HepG2 (cell line): ENCODE measurements at regions not wholly inside any gene's neighbourhood (a gene's known extent, or its start where the extent isn't known, plus 50 kb on each side); places are given as distances from the start of the nearest gene placed in this dataset.

Experiments used
- ATAC-seq: fragments of 200-7000 bp; cut with Tn5 transposase; 3 replicates; pipeline ENCODE4 v1.9.1; 2020; ENCODE audit warnings: mild to moderate bottlenecking, moderate library complexity
- BruUV-seq: library from RNA; stranded (reverse); fragments of 400-500 nt; replicated peaks from 2 replicates; lab custom pipeline; 2021; lab: Mats Ljungman, UMichigan
- CTCF ChIA-PET: fragments of 300-600 bp; formaldehyde crosslinking; extraction: SDS; loops from one replicate; lab custom pipeline; 2021; ENCODE audit warnings: low total read pairs, inconsistent platforms, low intra/inter-chr PET ratio; lab: Yijun Ruan, JAX
- POLR2A ChIA-PET: fragments of 350-600 bp; sonication (Branson Sonifier 250); formaldehyde crosslinking; loops from one replicate; lab custom pipeline; 2020; ENCODE audit warnings: antibody characterized with exemption, inconsistent platforms; lab: Yijun Ruan, JAX
- DNase-seq: peaks from one replicate; pipeline ENCODE4 v3.0.0-alpha.2; 2015; ENCODE audit warnings: low spot score
- FAIRE-seq: peaks from 3 replicates; lab custom pipeline; 2011; peaks lifted over from hg19 to GRCh38; lab: Jason Lieb, UNC
- H2AFZ ChIP-seq: one replicate; pipeline ENCODE4 v1.6.1; 2011; ENCODE audit warnings: low read length, inconsistent platforms
- H3K27ac ChIP-seq: fragments of 300-600 bp; 3 replicates; pipeline ENCODE4 v1.8.0; 2011; ENCODE audit warnings: mixed run types, mild to moderate bottlenecking, mixed read lengths, low read length, inconsistent platforms; ENCODE audit not compliant: insufficient read depth; ENCODE audit errors: extremely low read length
- H3K27me3 ChIP-seq, 2 experiments: fragments of 200-600 bp in 1 of 2; 2 replicates in 1 of 2; 3 replicates in 1 of 2; pipeline versions ENCODE4 v1.6.0 to v1.8.0; 2011; ENCODE audit warnings: low read length in 2 of 2, mild to moderate bottlenecking in 2 of 2, moderate library complexity in 2 of 2, inconsistent platforms in 1 of 2; ENCODE audit not compliant: insufficient read depth in 2 of 2, control insufficient read depth in 1 of 2
- H3K36me3 ChIP-seq, 2 experiments: fragments of 200-600 bp in 1 of 2; replicated peaks in 1 of 2; 2 replicates in 1 of 2; 3 replicates in 1 of 2; pipeline versions ENCODE4 v1.5.1 to v1.8.0; 2011; ENCODE audit warnings: low read length in 2 of 2, inconsistent platforms in 1 of 2; ENCODE audit not compliant: insufficient read depth in 2 of 2, control insufficient read depth in 1 of 2
- H3K4me1 ChIP-seq: 2 replicates; pipeline ENCODE4 v1.5.1; 2012; ENCODE audit warnings: low read length, inconsistent platforms; ENCODE audit not compliant: insufficient read depth
- H3K4me2 ChIP-seq: 2 replicates; pipeline ENCODE4 v1.6.0; 2011; ENCODE audit warnings: low read depth, low read length, inconsistent platforms
- H3K4me3 ChIP-seq, 3 experiments: fragments of 200-600 bp in 1 of 3; sonication (generic), shearing (Covaris generic) in 1 of 3; replicated peaks in 1 of 3; 2 replicates each; pipeline ENCODE4 v1.5.1; 2011 to 2016; ENCODE audit warnings: low read length in 3 of 3, inconsistent platforms in 2 of 3, low read depth in 2 of 3, mild to moderate bottlenecking in 2 of 3, control low read depth in 1 of 3, mixed read lengths in 1 of 3; ENCODE audit not compliant: insufficient read depth in 1 of 3
- H3K79me2 ChIP-seq: one replicate; pipeline ENCODE4 v1.6.1; 2011; ENCODE audit warnings: low read length, inconsistent platforms; ENCODE audit not compliant: insufficient read depth
- H3K9ac ChIP-seq: 2 replicates; pipeline ENCODE4 v1.6.0; 2011; ENCODE audit warnings: mild to moderate bottlenecking, low read depth, low read length, inconsistent platforms; ENCODE audit not compliant: insufficient read depth
- H3K9me3 ChIP-seq: 2 replicates; pipeline ENCODE4 v1.5.1; 2012; ENCODE audit warnings: mild to moderate bottlenecking, low read length
- H4K20me1 ChIP-seq: 2 replicates; pipeline ENCODE4 v1.6.0; 2011; ENCODE audit warnings: inconsistent platforms, mild to moderate bottlenecking, low read length, moderate library complexity; ENCODE audit not compliant: insufficient read depth
- KAT2B ChIP-seq: fragments of 150-350 bp; IDR thresholded peaks from 2 replicates; pipeline ENCODE4 v1.6.1; 2014; ENCODE audit warnings: low read depth, low read length, borderline replicate concordance
- SKI ChIP-seq: fragments of 450-650 bp; IDR thresholded peaks from one replicate; pipeline ENCODE4 v1.6.1; 2018; ENCODE audit warnings: mild to moderate bottlenecking; ENCODE audit not compliant: partially characterized antibody
- SRSF1 ChIP-seq: fragments of 200-400 bp; formaldehyde crosslinking; optimal IDR thresholded peaks from 2 replicates; pipeline ENCODE3; 2017; ENCODE audit warnings: mild to moderate bottlenecking, low read depth, low read length, moderate library complexity
- TP53 ChIP-seq: sonication (generic); formaldehyde crosslinking; conservative IDR thresholded peaks from 2 replicates; pipeline ENCODE4 v1.4.0; 2020; ENCODE audit warnings: missing genetic modification reagents
- ZEB1 ChIP-seq: IDR thresholded peaks from 2 replicates; pipeline ENCODE4 v1.6.1; 2012; ENCODE audit warnings: mild to moderate bottlenecking, low read depth, inconsistent platforms; ENCODE audit not compliant: insufficient replicate concordance
- ZNF207 ChIP-seq: fragments of 450-650 bp; IDR thresholded peaks from 2 replicates; pipeline ENCODE4 v1.6.1; 2016; ENCODE audit warnings: antibody characterized with exemption, borderline replicate concordance
- ZNF264 ChIP-seq: sonication (generic); formaldehyde crosslinking; IDR thresholded peaks from 2 replicates; pipeline ENCODE4 v1.4.0; 2020; ENCODE audit warnings: missing genetic modification reagents
- ZNF430 ChIP-seq: sonication (generic); formaldehyde crosslinking; IDR thresholded peaks from 2 replicates; pipeline ENCODE4 v1.9.0; 2021; ENCODE audit warnings: mild to moderate bottlenecking, missing genetic modification reagents
- ZNF614 ChIP-seq: IDR thresholded peaks from 2 replicates; pipeline ENCODE4 v1.6.1; 2018; ENCODE audit warnings: missing biosample characterization, missing genetic modification reagents, inconsistent platforms, borderline replicate concordance
- ZNF776 ChIP-seq: sonication (generic); formaldehyde crosslinking; IDR thresholded peaks from 2 replicates; pipeline ENCODE4 v1.4.0; 2020; ENCODE audit warnings: mild to moderate bottlenecking, missing genetic modification reagents
- ZNF883 ChIP-seq: sonication (generic); formaldehyde crosslinking; IDR thresholded peaks from 2 replicates; pipeline ENCODE4 v1.5.1; 2020; ENCODE audit warnings: mild to moderate bottlenecking, missing genetic modification reagents; ENCODE audit errors: not compliant biosample characterization
- WGBS: methylation state at CpG from one replicate; pipeline ENCODE4 v1.1.6; 2017; ENCODE audit warnings: low lambda C conversion rate; 5-methylcytosine and 5-hydroxymethylcytosine counted together
- in situ Hi-C: cut with HindIII; loops from 2 replicates; pipeline ENCODE4 v1.10.0; 2017; ENCODE audit warnings: low pct_unique_long_range_greater_than_20kb; ENCODE audit not compliant: extremely low pct_ligation_motif_present
- intact Hi-C: fragments of 100-400 bp; cut with micrococcal nuclease; formaldehyde crosslinking; loops from one replicate; pipeline ENCODE4 v1.10.0; 2022; ENCODE audit not compliant: unreplicated experiment
- TF ChIP-seq, protein P1 (sequence below): sonication (generic); formaldehyde crosslinking; IDR thresholded peaks from 2 replicates; pipeline ENCODE4 v1.4.0; 2020; ENCODE audit warnings: missing genetic modification reagents

DNA sequence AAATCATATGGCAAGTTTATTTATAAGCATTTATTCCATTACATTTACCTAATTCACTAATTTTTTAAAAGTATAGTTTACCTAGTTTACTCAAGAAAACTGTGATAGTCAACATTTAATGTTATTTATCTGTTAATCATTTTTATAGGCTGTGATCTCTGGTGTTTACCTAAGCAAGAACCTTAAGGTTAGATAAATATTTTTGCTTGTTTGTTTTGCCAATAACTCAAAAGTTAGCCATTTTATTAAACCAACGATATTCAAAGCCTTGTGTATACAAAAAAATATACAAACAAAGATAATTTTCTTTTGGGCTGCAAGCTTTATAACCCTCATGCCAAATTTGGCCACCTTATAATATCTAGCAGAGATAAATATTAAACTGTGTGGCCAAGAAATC lies 157.3 kb downstream of the SLCO1B3 start:
- Histone ChIP-seq H3K27me3 (no peaks in the 10 kb centered on the region), H4K20me1 (no peaks in the 10 kb centered on the region), H3K79me2 (no peaks in the 10 kb centered on the region), H3K9ac (no peak overlapping the region), H3K4me1 (no peaks in the 10 kb centered on the region), H2AFZ (no peak overlapping the region), H3K4me3 (no peak overlapping the region), H3K36me3 (no peaks in the 10 kb centered on the region), H3K9me3 (peaks cover 57% of the 10 kb centered on the region), H3K27ac (no peak overlapping the region), H3K4me2 (no peak overlapping the region)
- ATAC-seq: no peak
- 0% methylated on average over 1 of the region's 1 CpG for WGBS
- POLR2A ChIA-PET: no interaction called here
- no peak for FAIRE-seq
- BruUV-seq: no TSS peak
- in situ Hi-C loops (no loop called here), intact Hi-C loops (no loop called here)
- TF ChIP-seq KAT2B: no peak
- no peak for TF ChIP-seq ZNF614 (CRISPR knock-in tag)
- no peak for TF ChIP-seq ZEB1
- no peak for TF ChIP-seq ZNF430 (CRISPR knock-in tag)
- no peak for TF ChIP-seq SKI
- no peak for TF ChIP-seq ZNF264 (CRISPR knock-in tag)
- TF ChIP-seq ZNF207: no peak
- no peak for TF ChIP-seq TP53 (CRISPR knock-in tag)
- no peak for TF ChIP-seq SRSF1
- no peak for TF ChIP-seq ZNF776 (CRISPR knock-in tag)
- TF ChIP-seq, protein P1, sequence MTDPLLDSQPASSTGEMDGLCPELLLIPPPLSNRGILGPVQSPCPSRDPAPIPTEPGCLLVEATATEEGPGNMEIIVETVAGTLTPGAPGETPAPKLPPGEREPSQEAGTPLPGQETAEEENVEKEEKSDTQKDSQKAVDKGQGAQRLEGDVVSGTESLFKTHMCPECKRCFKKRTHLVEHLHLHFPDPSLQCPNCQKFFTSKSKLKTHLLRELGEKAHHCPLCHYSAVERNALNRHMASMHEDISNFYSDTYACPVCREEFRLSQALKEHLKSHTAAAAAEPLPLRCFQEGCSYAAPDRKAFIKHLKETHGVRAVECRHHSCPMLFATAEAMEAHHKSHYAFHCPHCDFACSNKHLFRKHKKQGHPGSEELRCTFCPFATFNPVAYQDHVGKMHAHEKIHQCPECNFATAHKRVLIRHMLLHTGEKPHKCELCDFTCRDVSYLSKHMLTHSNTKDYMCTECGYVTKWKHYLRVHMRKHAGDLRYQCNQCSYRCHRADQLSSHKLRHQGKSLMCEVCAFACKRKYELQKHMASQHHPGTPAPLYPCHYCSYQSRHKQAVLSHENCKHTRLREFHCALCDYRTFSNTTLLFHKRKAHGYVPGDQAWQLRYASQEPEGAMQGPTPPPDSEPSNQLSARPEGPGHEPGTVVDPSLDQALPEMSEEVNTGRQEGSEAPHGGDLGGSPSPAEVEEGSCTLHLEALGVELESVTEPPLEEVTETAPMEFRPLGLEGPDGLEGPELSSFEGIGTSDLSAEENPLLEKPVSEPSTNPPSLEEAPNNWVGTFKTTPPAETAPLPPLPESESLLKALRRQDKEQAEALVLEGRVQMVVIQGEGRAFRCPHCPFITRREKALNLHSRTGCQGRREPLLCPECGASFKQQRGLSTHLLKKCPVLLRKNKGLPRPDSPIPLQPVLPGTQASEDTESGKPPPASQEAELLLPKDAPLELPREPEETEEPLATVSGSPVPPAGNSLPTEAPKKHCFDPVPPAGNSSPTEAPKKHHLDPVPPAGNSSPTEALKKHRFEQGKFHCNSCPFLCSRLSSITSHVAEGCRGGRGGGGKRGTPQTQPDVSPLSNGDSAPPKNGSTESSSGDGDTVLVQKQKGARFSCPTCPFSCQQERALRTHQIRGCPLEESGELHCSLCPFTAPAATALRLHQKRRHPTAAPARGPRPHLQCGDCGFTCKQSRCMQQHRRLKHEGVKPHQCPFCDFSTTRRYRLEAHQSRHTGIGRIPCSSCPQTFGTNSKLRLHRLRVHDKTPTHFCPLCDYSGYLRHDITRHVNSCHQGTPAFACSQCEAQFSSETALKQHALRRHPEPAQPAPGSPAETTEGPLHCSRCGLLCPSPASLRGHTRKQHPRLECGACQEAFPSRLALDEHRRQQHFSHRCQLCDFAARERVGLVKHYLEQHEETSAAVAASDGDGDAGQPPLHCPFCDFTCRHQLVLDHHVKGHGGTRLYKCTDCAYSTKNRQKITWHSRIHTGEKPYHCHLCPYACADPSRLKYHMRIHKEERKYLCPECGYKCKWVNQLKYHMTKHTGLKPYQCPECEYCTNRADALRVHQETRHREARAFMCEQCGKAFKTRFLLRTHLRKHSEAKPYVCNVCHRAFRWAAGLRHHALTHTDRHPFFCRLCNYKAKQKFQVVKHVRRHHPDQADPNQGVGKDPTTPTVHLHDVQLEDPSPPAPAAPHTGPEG (CRISPR knock-in tag): no peak
- no peak for TF ChIP-seq ZNF883 (CRISPR knock-in tag)
- no peak for DNase-seq
- CTCF ChIA-PET: no interaction called here
